ENCODE measurements at regions not wholly inside any gene's neighbourhood (a gene's known extent, or its start where the extent isn't known, plus 50 kb on each side); places are given as distances from the start of the nearest gene placed in this dataset.

- no peak overlapping the region for H3K4me3 ChIP-seq
- no peaks in the 10 kb centered on the region for H3K4me1 ChIP-seq
- DNase-seq: no peak
- H3K27me3 ChIP-seq: peaks cover 0 to 3% (median 0%) of the 10 kb centered on the region in 9 donors
- no peak for ATAC-seq
- no peaks in the 10 kb centered on the region for H3K36me3 ChIP-seq
- TF ChIP-seq CTCF (IDR thresholded peaks at IDR 0.05) (no peak), POLR2A (IDR thresholded peaks at IDR 0.05) (no peak)
- H3K27ac ChIP-seq: no peak overlapping the region
- H3K9me3 ChIP-seq: no peaks in the 10 kb centered on the region
- WGBS, 4 donors: 65 to 73% (median 70%) methylated on average over 5 of the region's 5 CpGs
- intact Hi-C loops (cut with DNase I): no loop called here
Measured at GRCh38 chr2:236896688-236897087, 189.0 kb upstream of the COPS8 start.

- no peak for DNase-seq
- no peak overlapping the region for H3K4me3 ChIP-seq
- H3K27ac ChIP-seq: no peak overlapping the region
- no peaks in the 10 kb centered on the region for H3K4me1 ChIP-seq
- H3K36me3 ChIP-seq: no peaks in the 10 kb centered on the region
- no peak for ATAC-seq
- TF ChIP-seq POLR2A (IDR thresholded peaks at IDR 0.05) (no peak), CTCF (IDR thresholded peaks at IDR 0.05) (no peak)
- no peaks in the 10 kb centered on the region for H3K9me3 ChIP-seq
- H3K27me3 ChIP-seq: peaks cover 0 to 7% (median 0%) of the 10 kb centered on the region in 9 donors
- WGBS, 4 donors: 62 to 68% (median 66%) methylated on average over 6 of the region's 6 CpGs
- intact Hi-C loops (cut with DNase I): no loop called here
Measured at GRCh38 chr2:236899146-236899545, 186.5 kb upstream of the COPS8 start.

- Histone ChIP-seq H3K36me3 (no peaks in the 10 kb centered on the region), H3K9me3 (no peaks in the 10 kb centered on the region), H3K27me3 (peaks cover 0 to 8% (median 0%) of the 10 kb centered on the region in 9 donors), H3K4me3 (no peak overlapping the region), H3K4me1 (no peaks in the 10 kb centered on the region), H3K27ac (no peak overlapping the region)
- DNase-seq: no peak
- ATAC-seq: no peak
- intact Hi-C loops (cut with DNase I): no loop called here
- no peak for TF ChIP-seq POLR2A (IDR thresholded peaks at IDR 0.05)
- TF ChIP-seq CTCF (IDR thresholded peaks at IDR 0.05): no peak
- WGBS, 4 donors: 62 to 72% (median 63%) methylated on average over 6 of the region's 6 CpGs
Measured at GRCh38 chr2:236899950-236900640, 185.6 kb upstream of the COPS8 start.

- intact Hi-C loops (cut with DNase I): no loop called here
- Histone ChIP-seq H3K4me1 (no peaks in the 10 kb centered on the region), H3K36me3 (no peaks in the 10 kb centered on the region), H3K27me3 (peaks cover 0 to 10% (median 0%) of the 10 kb centered on the region in 9 donors), H3K27ac (no peak overlapping the region), H3K9me3 (no peaks in the 10 kb centered on the region), H3K4me3 (no peak overlapping the region)
- TF ChIP-seq POLR2A (IDR thresholded peaks at IDR 0.05) (no peak), CTCF (IDR thresholded peaks at IDR 0.05) (no peak)
- ATAC-seq: no peak
- no peak for DNase-seq
- WGBS, 4 donors: 81 to 96% (median 85%) methylated on average over 4 of the region's 4 CpGs
Measured at GRCh38 chr2:236901956-236902355, 183.7 kb upstream of the COPS8 start.
